ENCODE measurements at regions not wholly inside any gene's neighbourhood (a gene's known extent, or its start where the extent isn't known, plus 50 kb on each side); places are given as distances from the start of the nearest gene placed in this dataset.
A peak's percentile ranks its signal among the peaks of the same experiment; 100 is the strongest.

DNA sequence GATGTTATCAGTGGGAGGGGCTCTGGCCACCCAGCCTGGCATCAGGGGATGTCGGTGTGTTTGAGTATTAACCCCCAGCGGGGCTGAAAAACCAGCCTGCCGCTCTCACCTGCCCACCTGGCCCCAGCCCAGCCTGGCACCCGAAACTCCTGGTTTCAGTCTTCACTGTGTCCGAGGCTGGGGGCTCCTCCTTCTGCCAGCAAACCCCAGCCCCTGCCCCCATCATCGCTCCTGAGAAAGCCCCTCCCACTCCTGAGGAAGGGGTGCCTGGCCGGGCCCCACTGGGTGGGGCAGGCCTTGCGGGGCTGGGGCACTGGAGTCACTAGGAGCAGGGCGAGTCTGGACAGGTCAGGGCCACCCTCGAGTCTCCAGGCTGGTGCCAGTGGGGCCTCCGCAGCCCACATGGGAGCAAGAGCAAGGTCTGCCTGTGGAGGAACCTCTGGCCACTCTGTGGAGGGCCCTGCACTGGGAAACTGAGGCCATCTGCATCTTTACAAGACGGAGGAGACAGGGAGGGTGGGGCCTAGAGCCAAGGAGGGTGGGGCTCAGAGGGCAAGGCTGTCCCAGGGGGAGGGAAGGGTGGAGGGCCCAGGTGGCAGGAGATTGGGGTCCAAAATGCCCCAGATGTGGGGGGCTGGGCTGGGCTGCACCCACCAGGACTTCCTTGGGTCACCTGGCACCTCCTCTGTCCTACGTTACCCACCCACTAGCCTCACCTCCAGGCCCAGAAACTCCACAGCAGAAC, 51.5 kb upstream of the NOTCH1 start:
- no peak for DNase-seq

DNA sequence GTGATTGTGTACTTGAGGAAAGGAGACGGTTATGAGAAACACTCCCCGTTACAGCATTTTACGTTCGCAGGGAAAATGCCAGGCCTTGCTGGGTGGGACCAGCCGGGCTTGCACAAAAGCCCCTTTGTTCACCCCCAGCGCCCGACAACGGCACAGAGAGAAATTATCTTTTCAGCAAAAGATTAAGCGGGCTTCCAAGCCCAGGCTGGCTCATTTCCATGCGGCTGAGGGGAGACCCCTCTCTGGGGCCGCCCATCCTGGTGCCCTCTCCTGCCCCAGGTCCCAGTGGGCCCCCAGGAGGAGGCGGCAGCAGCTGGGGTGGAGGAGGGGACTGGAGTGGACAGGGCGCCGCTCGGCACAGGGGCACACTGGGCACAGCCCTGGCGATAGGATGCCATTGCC, 50.8 kb upstream of the NOTCH1 start:
- DNase-seq = peak; percentile 38

DNA sequence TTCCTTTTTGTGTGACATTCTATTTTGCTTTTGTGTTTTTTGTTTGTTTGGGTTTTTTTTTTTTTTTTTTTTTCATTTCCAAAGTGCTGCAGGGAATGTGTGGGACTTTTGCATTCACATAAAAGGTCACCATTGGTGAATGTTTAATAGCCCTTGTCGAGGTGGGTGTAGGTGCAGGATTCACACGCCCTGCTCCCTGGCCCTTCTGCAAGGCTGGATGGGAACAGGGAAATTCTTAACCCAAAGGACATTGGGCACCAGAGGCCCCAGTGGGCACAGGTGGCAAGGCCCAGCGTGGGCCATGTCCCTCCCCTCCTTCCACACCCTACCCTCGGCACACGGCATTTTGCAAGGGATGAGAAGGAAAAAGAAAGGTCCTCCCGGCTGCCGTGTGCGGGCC, 50.4 kb upstream of the NOTCH1 start:
- DNase-seq = no peak

DNA sequence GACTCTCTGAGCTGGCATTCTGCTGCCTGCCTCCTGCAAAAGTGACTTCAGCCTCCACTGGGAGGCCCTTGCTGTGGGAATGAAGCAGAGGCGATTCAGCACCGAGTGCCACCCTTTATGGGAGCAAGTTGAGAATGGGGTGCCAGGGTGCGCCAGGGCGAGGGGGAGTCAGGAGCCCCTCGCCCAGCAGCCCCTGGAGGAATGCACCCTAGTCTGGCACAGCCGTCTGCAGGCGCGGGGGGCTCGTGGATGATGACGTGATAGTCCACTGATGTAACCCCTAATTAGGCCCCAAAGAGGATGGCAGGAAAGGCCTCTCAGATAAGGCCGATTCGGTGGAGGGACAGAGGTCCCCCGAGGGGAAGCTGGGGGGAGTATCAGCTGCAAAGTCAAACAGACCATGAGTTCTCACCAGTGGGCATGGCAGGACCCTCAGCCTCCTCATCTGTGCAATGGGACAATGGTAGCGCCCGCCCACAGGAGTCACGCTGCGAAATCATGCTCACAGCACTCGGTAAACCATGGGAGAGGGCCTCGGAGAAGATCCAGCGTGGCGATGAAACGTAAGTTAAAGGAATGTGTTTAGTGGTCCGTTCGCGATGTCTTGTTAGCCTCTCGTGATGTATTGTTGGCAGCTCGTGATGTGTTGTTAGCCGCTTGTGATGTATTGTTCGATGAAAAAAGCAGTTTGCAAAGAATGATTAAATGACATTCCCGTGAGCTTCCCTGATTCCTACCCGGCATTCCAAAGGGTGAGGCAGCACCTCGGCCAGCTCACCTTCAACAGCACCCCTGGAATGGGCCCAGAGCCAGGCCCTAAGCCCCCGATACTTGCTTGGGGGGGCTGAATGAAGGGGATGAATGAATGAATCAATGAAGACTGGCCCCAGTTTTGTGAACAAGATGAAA, 49.7 kb upstream of the NOTCH1 start:
- DNase-seq = no peak

Measured in femur (tissue), 1 donor.